Esophagus muscularis mucosa (tissue), 3 donors: ENCODE measurements at regions not wholly inside any gene's neighbourhood (a gene's known extent, or its start where the extent isn't known, plus 50 kb on each side); places are given as distances from the start of the nearest gene placed in this dataset.

ENCODE experiments used
- CTCF ChIP-seq, 3 experiments: fragments of 200-600 bp in 2 of 3; fragments of 450-650 bp in 1 of 3; sonication (generic) in 2 of 3; IDR thresholded peaks; one replicate each; pipeline ENCODE4 v1.5.1; 2017 to 2019; ENCODE audit warnings: antibody characterized with exemption in 3 of 3, mild to moderate bottlenecking in 2 of 3, moderate library complexity in 1 of 3
- POLR2A ChIP-seq: fragments of 450-650 bp; IDR thresholded peaks from one replicate; pipeline ENCODE4 v1.6.1; 2017; ENCODE audit warnings: antibody characterized with exemption, moderate library complexity, mild to moderate bottlenecking, low read depth
- POLR2AphosphoS5 ChIP-seq, 2 donors: sonication (generic); formaldehyde crosslinking; IDR thresholded peaks; one replicate each; pipeline ENCODE4 v1.6.1; 2017; ENCODE audit warnings: antibody characterized with exemption in 2 of 2

- no peak for TF ChIP-seq CTCF (IDR thresholded peaks at IDR 0.05)
- no peak for TF ChIP-seq POLR2A
- no peak for TF ChIP-seq POLR2AphosphoS5 (IDR thresholded peaks at IDR 0.05)
Observed at GRCh38 chr7:53470336-53470970, 435.0 kb downstream of the POM121L12 start.
